HCT116 (cell line): ENCODE measurements at regions not wholly inside any gene's neighbourhood (a gene's known extent, or its start where the extent isn't known, plus 50 kb on each side); places are given as distances from the start of the nearest gene placed in this dataset.

Experiments
- ATF3 ChIP-seq: IDR thresholded peaks from 2 replicates; pipeline ENCODE4 v1.6.1; 2012
- CTCF ChIP-seq, 3 experiments: fragments of 200-600 bp in 1 of 3; sonication (generic) in 1 of 3; IDR thresholded peaks in 2 of 3; conservative IDR thresholded peaks in 1 of 3; 2 replicates each; pipeline ENCODE4 v1.5.1; 2012 to 2017; ENCODE audit warnings: low read depth in 2 of 3, low read length in 2 of 3, antibody characterized with exemption in 1 of 3, borderline replicate concordance in 1 of 3, control low read depth in 1 of 3, mild to moderate bottlenecking in 1 of 3, mixed read lengths in 1 of 3, mixed run types in 1 of 3, moderate library complexity in 1 of 3; ENCODE audit not compliant: insufficient read depth in 1 of 3
- JUND ChIP-seq: IDR thresholded peaks from 2 replicates; pipeline ENCODE4 v1.6.1; 2012
- MAX ChIP-seq: IDR thresholded peaks from 2 replicates; pipeline ENCODE4 v1.6.1; 2012
- POLR2A ChIP-seq: IDR thresholded peaks from 2 replicates; pipeline ENCODE4 v1.7.0; 2011; ENCODE audit warnings: borderline replicate concordance; ENCODE audit not compliant: insufficient read depth, insufficient read length; ENCODE audit errors: extremely low read depth
- RAD21 ChIP-seq: IDR thresholded peaks from 2 replicates; pipeline ENCODE4 v1.6.1; 2012; ENCODE audit warnings: low read depth, mild to moderate bottlenecking
- SP1 ChIP-seq: IDR thresholded peaks from 2 replicates; pipeline ENCODE4 v1.6.1; 2012; ENCODE audit warnings: low read depth
- TCF7L2 ChIP-seq: IDR thresholded peaks from 2 replicates; pipeline ENCODE4 v1.7.0; 2011; ENCODE audit warnings: borderline replicate concordance, inconsistent platforms; ENCODE audit not compliant: insufficient read depth, insufficient read length; ENCODE audit errors: extremely low read depth
- ZBTB33 ChIP-seq: IDR thresholded peaks from 2 replicates; pipeline ENCODE4 v1.6.1; 2011; ENCODE audit warnings: mild to moderate bottlenecking, low read length, moderate library complexity; ENCODE audit not compliant: insufficient replicate concordance; ENCODE audit errors: extremely low read depth
- ZNF274 ChIP-seq: fragments of 200-500 bp; sonication (Bioruptor generic); IDR thresholded peaks from 2 replicates; pipeline ENCODE4 v1.6.1; 2014; ENCODE audit warnings: mild to moderate bottlenecking, low read depth, low read length, inconsistent platforms

- TF ChIP-seq CTCF (IDR thresholded peaks at IDR 0.05 in 2 of 3, conservative IDR thresholded peaks at IDR 0.05 in 1 of 3; ENCODE audit: borderline replicate concordance in 1 of 3, insufficient read depth in 1 of 3, low read depth in 2 of 3, low read length in 2 of 3): no peak
- no peak for TF ChIP-seq SP1
- no peak for TF ChIP-seq ZBTB33
- TF ChIP-seq TCF7L2: no peak
- TF ChIP-seq JUND: no peak
- no peak for TF ChIP-seq ATF3
- no peak for TF ChIP-seq ZNF274
- TF ChIP-seq POLR2A: no peak
- no peak for TF ChIP-seq MAX
- no peak for TF ChIP-seq RAD21
Measured at GRCh38 chr10:111831058-111831457, 352.5 kb downstream of the GPAM start.
